Astrocyte of the cerebellum (primary cell): ENCODE measurements at regions not wholly inside any gene's neighbourhood (a gene's known extent, or its start where the extent isn't known, plus 50 kb on each side); places are given as distances from the start of the nearest gene placed in this dataset.

Experiments
- DNase-seq: peaks from one replicate; pipeline ENCODE4 v3.0.0-alpha.2; 2011; ENCODE audit warnings: low read depth
- H3K4me3 ChIP-seq: 2 replicates; pipeline ENCODE4 v1.5.1; 2011; ENCODE audit warnings: mild to moderate bottlenecking, low read depth, low read length, moderate library complexity
- CTCF ChIP-seq: IDR thresholded peaks from 2 replicates; pipeline ENCODE4 v1.5.1; 2012; ENCODE audit warnings: low read length, low read depth, moderate library complexity, mild to moderate bottlenecking; ENCODE audit errors: missing control alignments
- in situ Hi-C: cut with HindIII; loops from 2 replicates; pipeline ENCODE4 v1.10.0; 2017; ENCODE audit warnings: low sequenced_read_pairs

DNA sequence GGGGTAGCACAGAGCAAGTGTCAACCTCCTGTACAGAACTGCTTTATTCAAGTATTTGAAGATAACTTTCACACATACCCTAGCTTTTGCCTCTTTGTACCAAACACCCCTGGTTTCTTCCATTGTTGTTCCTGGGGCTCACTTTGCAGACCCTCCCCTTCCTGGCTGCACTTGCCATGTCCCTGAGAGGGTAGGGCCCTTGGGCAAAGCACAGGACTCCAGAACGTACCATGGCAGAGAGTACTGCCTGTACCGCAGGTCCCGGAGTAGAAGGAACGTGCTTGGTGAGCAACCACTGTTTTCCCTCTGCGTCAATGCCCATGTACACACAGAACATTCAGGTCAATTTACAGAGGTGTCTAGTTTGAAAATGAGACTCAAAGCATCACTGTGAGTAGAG, 290.4 kb downstream of the EN1 start:
- H3K4me3 ChIP-seq, result no peak overlapping the region
- TF ChIP-seq CTCF, result no peak
- in situ Hi-C loops, result no loop called here
- DNase-seq, result no peak

GRCh38 chr2:118554616-118555015, 292.8 kb downstream of the EN1 start:
- no peak overlapping the region for H3K4me3 ChIP-seq
- no peak for DNase-seq
- in situ Hi-C loops, result no loop called here
- peak; percentile 37 for TF ChIP-seq CTCF

DNA sequence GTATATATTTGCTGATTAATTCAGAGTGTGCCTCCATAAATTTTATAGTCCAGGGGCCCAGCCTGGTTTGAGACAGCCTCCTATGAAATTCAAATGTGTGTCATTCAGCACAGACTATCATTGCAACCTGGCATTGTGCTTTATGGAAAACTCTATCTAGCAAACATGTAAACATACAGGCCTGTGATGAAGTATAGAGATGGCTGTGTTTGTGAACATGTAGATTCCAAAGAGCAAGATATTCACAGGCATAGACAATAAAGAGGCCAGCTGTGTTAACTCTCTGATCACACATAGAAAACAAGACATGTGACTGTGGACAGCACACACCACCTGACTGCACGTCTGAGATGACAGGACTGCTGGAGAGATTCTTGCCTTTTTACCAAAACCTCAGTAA, 297.9 kb downstream of the EN1 start:
- in situ Hi-C loops, result no loop called here
- no peak for TF ChIP-seq CTCF
- H3K4me3 ChIP-seq, result no peak overlapping the region

DNA sequence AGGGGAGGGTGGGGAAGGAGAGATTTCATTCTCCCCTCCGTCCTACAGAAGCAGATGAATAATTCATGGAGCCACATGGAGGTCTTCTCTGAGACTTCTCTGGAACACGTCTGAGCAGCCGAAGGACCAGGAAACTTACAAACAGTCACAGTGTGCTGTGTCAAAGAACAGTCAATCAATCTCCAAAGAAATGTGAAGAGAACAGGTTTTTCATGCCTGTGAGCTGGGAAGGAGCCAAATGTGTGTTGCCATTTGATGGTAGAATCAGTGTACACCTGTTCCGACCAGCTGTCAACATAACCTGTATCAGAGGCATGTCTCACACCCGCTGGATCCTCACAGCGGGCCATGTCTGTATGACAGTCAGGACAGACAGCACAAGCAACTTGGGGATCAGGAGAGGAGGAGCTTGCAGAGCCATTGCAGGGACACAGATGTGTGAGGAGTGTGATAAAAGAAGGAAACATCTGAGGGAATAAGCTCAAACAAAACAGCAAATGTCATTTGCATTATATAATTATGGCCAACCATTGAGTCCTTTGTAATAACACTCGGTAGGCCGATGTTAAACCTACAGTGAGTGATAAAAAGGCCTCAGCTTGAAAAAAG, 298.5 kb downstream of the EN1 start:
- no peak overlapping the region for H3K4me3 ChIP-seq
- in situ Hi-C loops, result no loop called here
- no peak for DNase-seq
- TF ChIP-seq CTCF, result no peak

More for the DNA sequence above, 297.9 kb downstream of the EN1 start:
- DNase-seq, result no peak

DNA sequence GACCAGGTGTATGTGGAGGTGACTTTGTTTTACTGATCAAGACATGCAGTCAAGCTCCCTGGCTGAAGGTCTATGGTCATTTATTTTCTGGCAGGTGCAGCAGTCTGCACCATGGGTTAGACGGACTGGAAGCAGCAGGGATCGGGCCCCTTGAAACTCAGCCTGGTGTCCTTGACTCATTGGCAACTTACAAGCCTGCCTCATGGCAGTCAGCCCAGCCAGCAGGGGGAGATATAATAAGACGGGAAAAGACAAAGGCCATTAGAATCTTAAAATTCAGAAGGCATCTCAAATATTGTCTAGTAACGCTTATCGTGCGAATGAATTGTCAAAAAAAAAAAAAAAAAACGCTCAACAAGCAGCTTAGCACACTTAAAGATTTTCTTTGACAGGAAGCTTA, 308.2 kb downstream of the EN1 start:
- no peak overlapping the region for H3K4me3 ChIP-seq
- TF ChIP-seq CTCF, result peak; percentile 63
- peak; percentile 12 for DNase-seq
- in situ Hi-C loops, result no loop called here

- no peak overlapping the region for H3K4me3 ChIP-seq
- no peak for DNase-seq
- in situ Hi-C loops, result no loop called here
- TF ChIP-seq CTCF, result no peak
These were observed 311.1 kb downstream of the EN1 start for GRCh38 chr2:118536306-118536705.
